ENCODE measurements at regions not wholly inside any gene's neighbourhood (a gene's known extent, or its start where the extent isn't known, plus 50 kb on each side); places are given as distances from the start of the nearest gene placed in this dataset.

- Histone ChIP-seq H2BK5ac (ENCODE audit: low read depth, low read length) (no peak overlapping the region), H2BK15ac (ENCODE audit: low read length) (no peak overlapping the region), H3K23ac (ENCODE audit: insufficient read length) (no peak overlapping the region), H3K23me2 (ENCODE audit: low read depth, low read length) (no peaks in the 10 kb centered on the region; the same call in 1 of the 2 replicates), H3K4me3 (ENCODE audit: extremely low read depth in 1 of 4, insufficient read depth in 2 of 4, low read depth in 3 of 4, low read length in 4 of 4) (no peak overlapping the region), H4K5ac (ENCODE audit: insufficient read length, low read depth, low read length) (no peak overlapping the region), H3K79me1 (ENCODE audit: low read depth, low read length) (no peaks in the 10 kb centered on the region), H2AK5ac (ENCODE audit: low read depth, low read length) (no peak overlapping the region), H4K20me1 (replicated peaks in 1 of 2; ENCODE audit: control insufficient read depth in 1 of 2, insufficient read depth in 2 of 2, low read length in 2 of 2) (no peaks in the 10 kb centered on the region), H3K14ac (ENCODE audit: insufficient read length) (no peak overlapping the region), H4K91ac (replicated peaks; ENCODE audit: insufficient read length, low read length) (no peak overlapping the region), H3K18ac (ENCODE audit: extremely low read depth, low read length) (no peak overlapping the region; the same call in 1 of the 2 replicates), H2BK12ac (ENCODE audit: low read depth, low read length) (no peak overlapping the region), H3K9ac (replicated peaks in 1 of 4; ENCODE audit: extremely low read depth in 1 of 4, low read depth in 3 of 4, low read length in 3 of 4) (no peak overlapping the region), H3K9me3 (ENCODE audit: insufficient read depth in 2 of 2, low read depth in 1 of 2, low read length in 1 of 2) (no peaks in the 10 kb centered on the region), H3K4ac (replicated peaks; ENCODE audit: insufficient read length, low read depth, low read length) (no peak overlapping the region), H2BK20ac (ENCODE audit: low read length) (no peak overlapping the region), H3K4me2 (ENCODE audit: insufficient read depth in 1 of 2, low read depth in 2 of 2, low read length in 2 of 2) (no peak overlapping the region), H2AFZ (ENCODE audit: low read length) (no peak overlapping the region), H4K8ac (ENCODE audit: extremely low read depth, insufficient read depth, low read length) (no peak overlapping the region), H3K56ac (replicated peaks; ENCODE audit: insufficient read length, low read depth, low read length) (no peak overlapping the region), H3K4me1 (replicated peaks in 1 of 4; ENCODE audit: control insufficient read depth in 3 of 4, insufficient read depth in 4 of 4, low read length in 3 of 4) (no peaks in the 10 kb centered on the region), H2BK120ac (replicated peaks; ENCODE audit: low read depth, low read length) (no peak overlapping the region), H3K79me2 (ENCODE audit: control insufficient read depth in 1 of 2, insufficient read depth in 2 of 2, low read length in 2 of 2) (no peaks in the 10 kb centered on the region), H3K27ac (ENCODE audit: low read depth, low read length) (no peak overlapping the region), H3K27me3 (replicated peaks in 1 of 4; ENCODE audit: control insufficient read depth in 3 of 4, extremely low read depth in 1 of 4, insufficient read depth in 3 of 4, low read length in 3 of 4) (no peaks in the 10 kb centered on the region), H3K36me3 (ENCODE audit: control insufficient read depth in 2 of 4, insufficient read depth in 4 of 4, low read length in 3 of 4) (no peaks in the 10 kb centered on the region)
- WGBS, 2 experiments (ENCODE audit: extremely low coverage in 1 of 2, insufficient coverage in 1 of 2, insufficient read length in 1 of 2, insufficient replicate concordance in 2 of 2, low coverage in 1 of 2, low lambda C conversion rate in 2 of 2, missing lambda C conversion rate in 1 of 2): 88% methylated on average over 6 of the region's 6 CpGs; no CpG with 5 or more reads in 1 of the 2 experiments
- ChIA-PET CTCF (ENCODE audit: partially characterized antibody) (interaction anchor here (0.5 to 2.3 kb wide), 8 partner anchors 14 to 289 kb away, joined by 3 to 6 read pairs (median 3); no protein-coding TSS in a partner anchor), POLR2A (ENCODE audit: partially characterized antibody) (no interaction called here)
- FAIRE-seq (no peak), DNase-seq (ENCODE audit: low read depth in 1 of 2, low spot score in 2 of 2) (peak in 1 of 2 experiments; percentile 43)
- no peak for TF ChIP-seq ATF2 (IDR thresholded peaks at IDR 0.05; ENCODE audit: low read length)
- TF ChIP-seq RXRA (IDR thresholded peaks at IDR 0.05; ENCODE audit: insufficient read depth, low read depth, low read length): no peak
- TF ChIP-seq E2F6 (IDR thresholded peaks at IDR 0.05): no peak
- TF ChIP-seq TCF12 (IDR thresholded peaks at IDR 0.05; ENCODE audit: low read depth, low read length): no peak
- TF ChIP-seq RAD21 (IDR thresholded peaks at IDR 0.05 in 1 of 2, conservative IDR thresholded peaks at IDR 0.05 in 1 of 2; ENCODE audit: low read depth in 2 of 2, low read length in 2 of 2): peak in 1 of 2 experiments; percentile 22; a peak in 1 of 4 replicates
These were observed 485.2 kb downstream of the ZNF536 start for GRCh38 chr19:30857388-30857787.
